A673 (cell line): ENCODE measurements at regions not wholly inside any gene's neighbourhood (a gene's known extent, or its start where the extent isn't known, plus 50 kb on each side); places are given as distances from the start of the nearest gene placed in this dataset.

Experiments
- CTCF ChIP-seq: fragments of 300-800, 200-600 bp; sonication (generic); conservative IDR thresholded peaks from 2 replicates; pipeline ENCODE4 v1.5.1; 2017; ENCODE audit warnings: low read depth, mild to moderate bottlenecking, antibody characterized with exemption, low read length, moderate library complexity, mixed read lengths
- EZH2 ChIP-seq: fragments of 200-600 bp; sonication (generic); IDR thresholded peaks from 2 replicates; pipeline ENCODE4 v1.6.1; 2017; ENCODE audit warnings: borderline replicate concordance, low read depth, mild to moderate bottlenecking, mixed read lengths, antibody characterized with exemption, low read length; ENCODE audit not compliant: poor library complexity, severe bottlenecking

DNA sequence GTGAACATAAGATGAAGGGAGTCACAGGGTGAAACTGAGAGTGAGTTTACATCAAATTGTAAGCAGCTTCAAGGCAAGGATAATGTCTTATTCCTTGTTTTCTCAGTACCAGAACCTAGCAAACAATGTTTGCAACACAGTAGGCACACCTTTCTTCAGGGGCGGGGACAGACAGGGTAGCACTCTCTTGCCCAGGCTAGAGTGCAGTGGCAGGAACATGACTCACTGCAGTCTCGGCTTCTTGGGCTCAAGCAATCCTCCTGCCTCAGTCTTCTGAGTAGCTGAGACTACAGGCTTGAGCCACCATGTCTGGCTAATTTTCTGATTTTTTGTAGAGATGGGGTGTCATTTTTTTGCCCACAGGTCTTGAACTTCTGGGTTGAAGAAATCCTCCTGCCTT lies 299.8 kb downstream of the CD83 start:
- TF ChIP-seq CTCF (no peak), EZH2 (no peak)
